ENCODE measurements at regions not wholly inside any gene's neighbourhood (a gene's known extent, or its start where the extent isn't known, plus 50 kb on each side); places are given as distances from the start of the nearest gene placed in this dataset.

GRCh38 chr20:4591975-4592315, 94.3 kb upstream of the PRNP start:
- no peak for TF ChIP-seq CTCF (IDR thresholded peaks at IDR 0.05)
- TF ChIP-seq EZH2 (IDR thresholded peaks at IDR 0.05; ENCODE audit: borderline replicate concordance, insufficient read depth, low read depth, low read length, poor library complexity, severe bottlenecking) = no peak

Measured in B cell (primary cell).